IMR-90 (cell line): ENCODE measurements at regions not wholly inside any gene's neighbourhood (a gene's known extent, or its start where the extent isn't known, plus 50 kb on each side); places are given as distances from the start of the nearest gene placed in this dataset.

ENCODE experiments used
- ATAC-seq: fragments of 200-7000 bp; cut with Tn5 transposase; 2 replicates; pipeline ENCODE4 v1.9.1; 2020; ENCODE audit warnings: low read depth, mild to moderate bottlenecking, moderate library complexity
- BruUV-seq: library from RNA; stranded (reverse); fragments of 400-500 nt; replicated peaks from 2 replicates; lab custom pipeline; 2021; lab: Mats Ljungman, UMichigan
- CTCF ChIA-PET: fragments of 300-600 bp; formaldehyde crosslinking; extraction: SDS; loops from one replicate; lab custom pipeline; 2021; ENCODE audit warnings: antibody characterized with exemption; lab: Yijun Ruan, JAX
- POLR2A ChIA-PET: fragments of 300-600 bp; sonication (Branson Sonifier 250); formaldehyde crosslinking; loops from one replicate; lab custom pipeline; 2022; ENCODE audit warnings: antibody characterized with exemption; ENCODE audit not compliant: unreplicated experiment; lab: Charles Lee
- DNase-seq: peaks from one replicate; pipeline ENCODE4 v3.0.0; 2013
- H2AFZ ChIP-seq: replicated peaks from 2 replicates; pipeline ENCODE3; 2013; ENCODE audit warnings: low read length, mild to moderate bottlenecking; ENCODE audit not compliant: poor library complexity
- H2AK5ac ChIP-seq: 2 replicates; pipeline ENCODE4 v1.6.1; 2013; ENCODE audit warnings: low read depth, low read length, inconsistent platforms
- H2AK9ac ChIP-seq: replicated peaks from 2 replicates; pipeline ENCODE3; 2013; ENCODE audit warnings: mild to moderate bottlenecking, low read depth, low read length, moderate library complexity; ENCODE audit not compliant: poor library complexity
- H2BK120ac ChIP-seq: 2 replicates; pipeline ENCODE4 v1.6.1; 2013; ENCODE audit warnings: low read depth, low read length, inconsistent platforms
- H2BK15ac ChIP-seq: 3 replicates; pipeline ENCODE4 v1.6.1; 2013; ENCODE audit warnings: low read depth, low read length, inconsistent platforms
- H2BK20ac ChIP-seq: 2 replicates; pipeline ENCODE4 v1.6.1; 2013; ENCODE audit warnings: low read depth, mild to moderate bottlenecking, inconsistent platforms, low read length, moderate library complexity
- H2BK5ac ChIP-seq: 2 replicates; pipeline ENCODE4 v1.6.1; 2013; ENCODE audit warnings: mild to moderate bottlenecking, low read depth, low read length, inconsistent platforms; ENCODE audit not compliant: poor library complexity, severe bottlenecking
- H3K14ac ChIP-seq: replicated peaks from 2 replicates; pipeline ENCODE4 v1.6.1; 2013; ENCODE audit warnings: low read depth, low read length, inconsistent platforms
- H3K18ac ChIP-seq: 2 replicates; pipeline ENCODE4 v1.6.1; 2013; ENCODE audit warnings: low read depth, low read length, control low read depth
- H3K23ac ChIP-seq: 2 replicates; pipeline ENCODE4 v1.6.1; 2013; ENCODE audit warnings: low read depth, low read length, inconsistent platforms
- H3K27ac ChIP-seq: 2 replicates; pipeline ENCODE4 v1.5.1; 2013; ENCODE audit warnings: mild to moderate bottlenecking, control low read depth, low read length; ENCODE audit not compliant: insufficient read depth
- H3K27me3 ChIP-seq: 2 replicates; pipeline ENCODE4 v1.6.1; 2013; ENCODE audit warnings: low read length; ENCODE audit not compliant: control insufficient read depth, insufficient read depth
- H3K36me3 ChIP-seq: 2 replicates; pipeline ENCODE4 v1.6.1; 2013; ENCODE audit warnings: low read length, mixed read lengths; ENCODE audit not compliant: control insufficient read depth, insufficient read depth
- H3K4ac ChIP-seq: 2 replicates; pipeline ENCODE4 v1.6.1; 2013; ENCODE audit warnings: low read depth, low read length, inconsistent platforms
- H3K4me1 ChIP-seq: 2 replicates; pipeline ENCODE4 v1.6.1; 2013; ENCODE audit warnings: low read length, mixed read lengths; ENCODE audit not compliant: control insufficient read depth, insufficient read depth
- H3K4me2 ChIP-seq: 2 replicates; pipeline ENCODE4 v1.6.1; 2013; ENCODE audit warnings: low read depth, mild to moderate bottlenecking, control low read depth, low read length, moderate library complexity
- H3K4me3 ChIP-seq: 2 replicates; pipeline ENCODE4 v1.5.1; 2013; ENCODE audit warnings: low read depth, mild to moderate bottlenecking, control low read depth, low read length, moderate library complexity; ENCODE audit not compliant: insufficient read depth
- H3K56ac ChIP-seq: 2 replicates; pipeline ENCODE4 v1.6.1; 2013; ENCODE audit warnings: low read length, inconsistent platforms; ENCODE audit not compliant: insufficient read depth; ENCODE audit errors: extremely low read depth
- H3K79me1 ChIP-seq, 2 experiments: 2 replicates each; pipeline ENCODE4 v1.6.1; 2013; ENCODE audit warnings: low read length in 2 of 2, inconsistent platforms in 1 of 2, low read depth in 1 of 2
- H3K9ac ChIP-seq: 2 replicates; pipeline ENCODE4 v1.6.1; 2013; ENCODE audit warnings: low read depth, low read length, control low read depth
- H3K9me1 ChIP-seq: 2 replicates; pipeline ENCODE4 v1.6.1; 2013; ENCODE audit warnings: low read length, inconsistent platforms; ENCODE audit not compliant: insufficient read depth
- H3K9me3 ChIP-seq: 2 replicates; pipeline ENCODE4 v1.6.1; 2013; ENCODE audit warnings: low read length; ENCODE audit not compliant: control insufficient read depth, insufficient read depth
- H4K20me1 ChIP-seq: 2 replicates; pipeline ENCODE4 v1.6.1; 2013; ENCODE audit warnings: low read length, inconsistent platforms; ENCODE audit not compliant: insufficient read depth
- H4K5ac ChIP-seq: 2 replicates; pipeline ENCODE4 v1.6.1; 2013; ENCODE audit warnings: mild to moderate bottlenecking, low read depth, low read length, control low read depth
- H4K8ac ChIP-seq, 2 experiments: 2 replicates each; pipeline ENCODE4 v1.6.1; 2013; ENCODE audit warnings: low read depth in 2 of 2, low read length in 2 of 2, control low read depth in 1 of 2, inconsistent platforms in 1 of 2
- H4K91ac ChIP-seq: 2 replicates; pipeline ENCODE4 v1.6.1; 2013; ENCODE audit warnings: low read depth, low read length, inconsistent platforms; ENCODE audit not compliant: insufficient read depth
- CEBPB ChIP-seq: IDR thresholded peaks from 2 replicates; pipeline ENCODE4 v1.6.1; 2012; ENCODE audit warnings: low read depth, low read length, improper control_type of control experiment
- CHD1 ChIP-seq: IDR thresholded peaks from 2 replicates; pipeline ENCODE4 v1.6.1; 2012; ENCODE audit warnings: low read depth, low read length, improper control_type of control experiment
- CTCF ChIP-seq: conservative IDR thresholded peaks from 2 replicates; pipeline ENCODE4 v1.5.1; 2012; ENCODE audit warnings: mild to moderate bottlenecking, low read depth, low read length, improper control_type of control experiment
- FOS ChIP-seq: fragments of 150-350 bp; IDR thresholded peaks from 2 replicates; pipeline ENCODE4 v1.6.1; 2016; ENCODE audit warnings: low read depth, low read length
- MAZ ChIP-seq: IDR thresholded peaks from 2 replicates; pipeline ENCODE4 v1.6.1; 2012; ENCODE audit warnings: low read depth, mild to moderate bottlenecking, low read length, improper control_type of control experiment, moderate library complexity, borderline replicate concordance
- MXI1 ChIP-seq: IDR thresholded peaks from 2 replicates; pipeline ENCODE4 v1.6.1; 2012; ENCODE audit warnings: low read depth, mild to moderate bottlenecking, low read length, moderate library complexity, borderline replicate concordance
- SMC3 ChIP-seq: fragments of 150-350 bp; IDR thresholded peaks from 2 replicates; pipeline ENCODE4 v1.6.1; 2016; ENCODE audit warnings: low read depth, mild to moderate bottlenecking, antibody characterized with exemption, low read length, moderate library complexity
- USF2 ChIP-seq: fragments of 150-350 bp; IDR thresholded peaks from 2 replicates; pipeline ENCODE4 v1.6.1; 2017; ENCODE audit warnings: mild to moderate bottlenecking, antibody characterized with exemption, low read length, low read depth
- WGBS, 2 experiments: methylation state at CpG; one replicate each; pipeline versions ENCODE4 v1.1.5 to v1.1.7; 2013; ENCODE audit warnings: missing lambda C conversion rate in 2 of 2; ENCODE audit not compliant: insufficient read length in 1 of 2; ENCODE audit errors: extremely low coverage in 2 of 2; 5-methylcytosine and 5-hydroxymethylcytosine counted together
- dilution Hi-C: fragments of 300-500 bp; cut with HindIII; formaldehyde crosslinking; loops from one replicate; pipeline ENCODE4 v1.14.3; 2018; ENCODE audit warnings: low sequenced_read_pairs; ENCODE audit not compliant: unreplicated experiment
- in situ Hi-C: fragments of 300-500 bp; cut with MboI; formaldehyde crosslinking; loops from 3 replicates; pipeline ENCODE4 v1.14.3; 2019; ENCODE audit warnings: low sequenced_read_pairs, inconsistent platforms, mixed read lengths
- intact Hi-C: fragments of 100-400 bp; cut with micrococcal nuclease; formaldehyde crosslinking; loops from 2 replicates; pipeline ENCODE4 v1.10.0; 2022

- CTCF ChIA-PET = no interaction called here
Observed at GRCh38 chr15:95194746-95195145, 963.4 kb downstream of the MCTP2 start.

More at GRCh38 chr15:95194746-95195145, 963.4 kb downstream of the MCTP2 start:
- Histone ChIP-seq H3K18ac (no peak overlapping the region), H3K4me3 (no peak overlapping the region), H3K23ac (no peak overlapping the region), H3K14ac (no peak overlapping the region), H3K4me1 (no peaks in the 10 kb centered on the region), H3K9ac (no peak overlapping the region), H3K9me3 (no peaks in the 10 kb centered on the region), H2AK9ac (no peak overlapping the region), H2AK5ac (no peak overlapping the region), H2BK15ac (no peak overlapping the region), H3K56ac (no peak overlapping the region), H3K27ac (no peak overlapping the region), H4K20me1 (no peaks in the 10 kb centered on the region), H3K79me1 (no peaks in the 10 kb centered on the region), H4K5ac (no peak overlapping the region), H2AFZ (no peak overlapping the region), H3K9me1 (no peaks in the 10 kb centered on the region), H3K27me3 (no peaks in the 10 kb centered on the region), H3K36me3 (no peaks in the 10 kb centered on the region), H3K4me2 (no peak overlapping the region), H4K91ac (no peak overlapping the region), H2BK120ac (no peak overlapping the region), H2BK20ac (no peak overlapping the region), H2BK5ac (no peak overlapping the region), H4K8ac (no peak overlapping the region), H3K4ac (no peak overlapping the region)
- intact Hi-C loops (no loop called here), in situ Hi-C loops (no loop called here), dilution Hi-C loops (no loop called here)
- TF ChIP-seq MAZ (no peak), SMC3 (no peak), USF2 (no peak), CTCF (no peak), FOS (no peak), CEBPB (no peak), CHD1 (no peak), MXI1 (no peak)
- DNase-seq (no peak), ATAC-seq (no peak)
- POLR2A ChIA-PET = no interaction called here
- 100% methylated on average over 2 of the region's 3 CpGs; no CpG with 5 or more reads in 1 of the 2 experiments for WGBS, 2 experiments
- BruUV-seq = no TSS peak
